Ovary (tissue), 7 donors: ENCODE measurements at regions not wholly inside any gene's neighbourhood (a gene's known extent, or its start where the extent isn't known, plus 50 kb on each side); places are given as distances from the start of the nearest gene placed in this dataset.

Experiments
- DNase-seq, 5 donors: peaks; one replicate each; pipeline ENCODE4 v3.0.0-alpha.2; 2019 to 2020
- H3K27ac ChIP-seq, 2 donors: fragments of 200-600 bp; one replicate each; pipeline versions ENCODE4 v1.5.1 to v1.8.0; 2019 to 2022
- H3K27me3 ChIP-seq: fragments of 200-600 bp; one replicate; pipeline ENCODE4 v1.8.0; 2022
- H3K36me3 ChIP-seq: fragments of 200-600 bp; sonication (generic); one replicate; pipeline ENCODE4 v1.5.1; 2019
- H3K4me1 ChIP-seq: one replicate; pipeline ENCODE4 v1.8.1; 2013; ENCODE audit warnings: mild to moderate bottlenecking, moderate library complexity; ENCODE audit not compliant: insufficient read depth
- H3K4me3 ChIP-seq: fragments of 200-600 bp; sonication (generic); one replicate; pipeline ENCODE4 v1.5.1; 2017
- H3K9me3 ChIP-seq, 2 donors: fragments of 200-600 bp in 1 of 2; sonication (generic) in 1 of 2; one replicate each; pipeline versions ENCODE4 v1.5.1 to v1.8.1; 2013 to 2019; ENCODE audit warnings: mild to moderate bottlenecking in 1 of 2, moderate library complexity in 1 of 2
- CTCF ChIP-seq, 3 donors: fragments of 450-650 bp in 2 of 3; fragments of 200-600 bp in 1 of 3; IDR thresholded peaks; one replicate each; pipeline versions ENCODE4 v1.5.1 to v1.8.0; 2016 to 2022; ENCODE audit warnings: antibody characterized with exemption in 3 of 3, mild to moderate bottlenecking in 1 of 3
- EP300 ChIP-seq: sonication (generic); formaldehyde crosslinking; IDR thresholded peaks from one replicate; pipeline ENCODE4 v1.6.1; 2017; ENCODE audit warnings: antibody characterized with exemption
- POLR2A ChIP-seq: fragments of 450-650 bp; IDR thresholded peaks from one replicate; pipeline ENCODE4 v1.6.1; 2017; ENCODE audit warnings: antibody characterized with exemption, mild to moderate bottlenecking, moderate library complexity
- whole genome bisulfite sequencing, 3 donors: extraction: QIAGEN DNeasy Blood & Tissue Kit in 1 of 3; methylation state at CpG; one replicate each; pipeline versions ENCODE4 v1.1.5 to v1.1.7; 2013 to 2017; 5-methylcytosine and 5-hydroxymethylcytosine counted together
- intact Hi-C, 4 donors: fragments of 100-400 bp; cut with DNase I; formaldehyde crosslinking; loops; one replicate each; pipeline versions ENCODE4 v1.11.0 to v1.15.1; 2022 to 2023
- donor health status: DM: no; HTN: no; CAD: no; lungs with moderate emphysema.
- donor health status: DM: no; HTN: no; CAD: no.
- donor health status: Bipolar disorder and iron deficiency.
- donor health status: DM: no; HTN: no; CAD: no.
- donor health status: DM: yes; HTN: yes; CAD: no.

DNA sequence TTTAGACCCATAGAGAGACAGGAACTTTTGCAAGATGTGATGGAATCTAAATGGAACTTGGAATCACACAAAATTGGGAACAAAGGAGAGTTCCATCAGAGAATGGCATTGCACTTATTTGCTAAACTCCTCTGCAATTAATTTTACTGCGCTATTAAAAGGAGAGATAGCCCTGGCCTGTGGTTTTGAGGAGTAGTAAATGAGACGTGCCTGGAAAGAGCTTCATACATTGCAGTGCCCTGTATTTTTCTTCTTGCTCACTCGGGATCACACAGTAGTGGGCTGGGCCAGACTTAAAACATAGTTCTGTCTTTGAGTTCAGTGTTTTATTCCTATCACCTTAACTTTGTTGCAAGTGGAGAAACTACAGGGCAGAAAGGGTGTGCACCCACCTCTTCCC is 94.4 kb upstream of the SLC27A6 start:
- Histone ChIP-seq H3K27me3 (no peaks in the 10 kb centered on the region), H3K9me3 (no peaks in the 10 kb centered on the region), H3K4me1 (no peaks in the 10 kb centered on the region), H3K27ac (no peak overlapping the region), H3K36me3 (no peaks in the 10 kb centered on the region), H3K4me3 (no peak overlapping the region)
- no peak for DNase-seq
- no peak for TF ChIP-seq EP300
- TF ChIP-seq POLR2A, result no peak
- no peak for TF ChIP-seq CTCF (IDR thresholded peaks at IDR 0.05)
- intact Hi-C loops, result no loop called here
- 21 to 30% (median 24%) methylated on average over 3 of the region's 3 CpGs for WGBS, 3 donors

GRCh38 chr5:128876569-128877382 is 88.5 kb upstream of the SLC27A6 start:
- Histone ChIP-seq H3K4me3 (no peak overlapping the region), H3K27me3 (no peaks in the 10 kb centered on the region), H3K27ac (no peak overlapping the region), H3K4me1 (no peaks in the 10 kb centered on the region), H3K9me3 (no peaks in the 10 kb centered on the region), H3K36me3 (no peaks in the 10 kb centered on the region)
- TF ChIP-seq POLR2A (no peak), CTCF (IDR thresholded peaks at IDR 0.05) (no peak)
- DNase-seq, result no peak
- intact Hi-C loops, result no loop called here
- WGBS, 3 donors, result 61 to 70% (median 61%) methylated on average over 3 of the region's 3 CpGs

- 84 to 93% (median 90%) methylated on average over 4 of the region's 4 CpGs for WGBS, 3 donors
These were observed 87.8 kb upstream of the SLC27A6 start for GRCh38 chr5:128877476-128877875.

GRCh38 chr5:128881502-128882018 is 83.7 kb upstream of the SLC27A6 start:
- TF ChIP-seq CTCF (IDR thresholded peaks at IDR 0.05) (no peak), POLR2A (no peak), EP300 (no peak)
- H3K4me3 ChIP-seq, result no peak overlapping the region
- no peaks in the 10 kb centered on the region for H3K36me3 ChIP-seq
- no peaks in the 10 kb centered on the region for H3K4me1 ChIP-seq
- no peaks in the 10 kb centered on the region for H3K27me3 ChIP-seq
- no peaks in the 10 kb centered on the region for H3K9me3 ChIP-seq
- 39 to 46% (median 44%) methylated on average over 4 of the region's 4 CpGs for WGBS, 3 donors
- no peak for DNase-seq
- intact Hi-C loops, result no loop called here
- H3K27ac ChIP-seq, result no peak overlapping the region

More at GRCh38 chr5:128877476-128877875, 87.8 kb upstream of the SLC27A6 start:
- Histone ChIP-seq H3K4me1 (no peaks in the 10 kb centered on the region), H3K36me3 (no peaks in the 10 kb centered on the region), H3K27ac (no peak overlapping the region), H3K27me3 (no peaks in the 10 kb centered on the region), H3K4me3 (no peak overlapping the region), H3K9me3 (no peaks in the 10 kb centered on the region)
- TF ChIP-seq POLR2A, result no peak
- no peak for TF ChIP-seq CTCF (IDR thresholded peaks at IDR 0.05)
- no peak for TF ChIP-seq EP300
- no peak for DNase-seq
- intact Hi-C loops, result no loop called here
